Keratinocyte (primary cell): ENCODE measurements at regions not wholly inside any gene's neighbourhood (a gene's known extent, or its start where the extent isn't known, plus 50 kb on each side); places are given as distances from the start of the nearest gene placed in this dataset.

ENCODE experiments used
- DNase-seq: peaks from one replicate; pipeline ENCODE4 v3.0.0-alpha.2; 2011; ENCODE audit warnings: low read depth, missing footprints, low spot score
- FAIRE-seq: peaks from 2 replicates; lab custom pipeline; 2011; peaks lifted over from hg19 to GRCh38; lab: Jason Lieb, UNC
- H2AFZ ChIP-seq: 2 replicates; pipeline ENCODE4 v1.6.0; 2012; ENCODE audit warnings: low read length, control low read depth, inconsistent platforms; ENCODE audit not compliant: control insufficient read depth
- H3K27ac ChIP-seq: 2 replicates; pipeline ENCODE4 v1.5.1; 2011; ENCODE audit warnings: low read length; ENCODE audit not compliant: control insufficient read depth, insufficient read depth
- H3K27me3 ChIP-seq: 3 replicates; pipeline ENCODE4 v1.6.0; 2011; ENCODE audit warnings: low read length; ENCODE audit not compliant: control insufficient read depth, insufficient read depth; ENCODE audit errors: extremely low read depth
- H3K36me3 ChIP-seq, 2 experiments: 2 replicates in 1 of 2; 3 replicates in 1 of 2; pipeline ENCODE4 v1.5.1; 2011; ENCODE audit warnings: low read length in 2 of 2, mild to moderate bottlenecking in 1 of 2; ENCODE audit not compliant: control insufficient read depth in 2 of 2, insufficient read depth in 2 of 2; ENCODE audit errors: extremely low read depth in 1 of 2
- H3K4me1 ChIP-seq: 3 replicates; pipeline ENCODE4 v1.5.1; 2011; ENCODE audit warnings: low read length; ENCODE audit not compliant: control insufficient read depth, insufficient read depth; ENCODE audit errors: extremely low read depth
- H3K4me2 ChIP-seq: 3 replicates; pipeline ENCODE4 v1.6.0; 2011; ENCODE audit warnings: low read depth, low read length; ENCODE audit not compliant: control insufficient read depth, insufficient read depth; ENCODE audit errors: extremely low read depth
- H3K4me3 ChIP-seq, 3 experiments: fragments of 200-600 bp in 1 of 3; sonication (generic) in 1 of 3; 2 replicates in 2 of 3; 3 replicates in 1 of 3; pipeline ENCODE4 v1.5.1; 2011 to 2016; ENCODE audit warnings: low read length in 3 of 3, mild to moderate bottlenecking in 3 of 3, control low read depth in 2 of 3, inconsistent platforms in 1 of 3, low read depth in 1 of 3, mixed read lengths in 1 of 3, mixed run types in 1 of 3, moderate library complexity in 1 of 3; ENCODE audit not compliant: control insufficient read depth in 2 of 3, insufficient read depth in 2 of 3; ENCODE audit errors: extremely low read depth in 1 of 3
- H3K79me2 ChIP-seq: 2 replicates; pipeline ENCODE4 v1.6.0; 2012; ENCODE audit warnings: low read length; ENCODE audit not compliant: control insufficient read depth, insufficient read depth
- H3K9ac ChIP-seq: 3 replicates; pipeline ENCODE4 v1.6.0; 2011; ENCODE audit warnings: low read length; ENCODE audit not compliant: control insufficient read depth, insufficient read depth; ENCODE audit errors: extremely low read depth
- H3K9me1 ChIP-seq: 3 replicates; pipeline ENCODE4 v1.6.0; 2011; ENCODE audit warnings: low read length; ENCODE audit not compliant: control insufficient read depth, insufficient read depth; ENCODE audit errors: extremely low read depth
- H3K9me3 ChIP-seq: 2 replicates; pipeline ENCODE4 v1.5.1; 2012; ENCODE audit warnings: low read depth, low read length; ENCODE audit not compliant: control insufficient read depth
- H4K20me1 ChIP-seq: 3 replicates; pipeline ENCODE4 v1.6.0; 2011; ENCODE audit warnings: low read length; ENCODE audit not compliant: control insufficient read depth, insufficient read depth; ENCODE audit errors: extremely low read depth
- CTCF ChIP-seq, 3 experiments: IDR thresholded peaks in 1 of 3; conservative IDR thresholded peaks in 1 of 3; optimal IDR thresholded peaks in 1 of 3; 2 replicates in 2 of 3; 3 replicates in 1 of 3; pipeline versions ENCODE3 to v1.5.1; 2011; ENCODE audit warnings: low read length in 3 of 3, mild to moderate bottlenecking in 3 of 3, moderate library complexity in 2 of 3, control low read depth in 1 of 3, inconsistent platforms in 1 of 3; ENCODE audit not compliant: insufficient read depth in 2 of 3; ENCODE audit errors: extremely low read depth in 1 of 3
- EZH2 ChIP-seq: IDR thresholded peaks from one replicate; pipeline ENCODE4 v1.6.1; 2012; ENCODE audit warnings: inconsistent platforms, mild to moderate bottlenecking, low read length, moderate library complexity
- dilution Hi-C: fragments of 300-500 bp; cut with MboI; formaldehyde crosslinking; loops from one replicate; pipeline ENCODE4 v1.7.0; 2020; ENCODE audit warnings: low sequenced_read_pairs; ENCODE audit not compliant: extremely low pct_ligation_motif_present

- no peaks in the 10 kb centered on the region for H3K9me1 ChIP-seq
- no peaks in the 10 kb centered on the region for H3K79me2 ChIP-seq
- no peak overlapping the region for H3K9ac ChIP-seq
- H3K36me3 ChIP-seq: no peaks in the 10 kb centered on the region
- no peaks in the 10 kb centered on the region for H3K4me1 ChIP-seq
- H3K4me2 ChIP-seq: no peak overlapping the region
- H3K27ac ChIP-seq: no peak overlapping the region
- H3K27me3 ChIP-seq: peaks cover 1% of the 10 kb centered on the region
- TF ChIP-seq CTCF (optimal IDR thresholded peaks at IDR 0.05 in 1 of 3, IDR thresholded peaks at IDR 0.05 in 1 of 3, conservative IDR thresholded peaks at IDR 0.05 in 1 of 3; ENCODE audit: extremely low read depth in 1 of 3, insufficient read depth in 2 of 3, low read length in 3 of 3) (no peak), EZH2 (no peak)
- DNase-seq (no peak), FAIRE-seq (no peak)
- H3K9me3 ChIP-seq: no peaks in the 10 kb centered on the region
- H4K20me1 ChIP-seq: no peaks in the 10 kb centered on the region
- dilution Hi-C loops: no loop called here
- no peak overlapping the region for H2AFZ ChIP-seq
- no peak overlapping the region for H3K4me3 ChIP-seq
Observed at GRCh38 chr3:124620600-124621063, 109.6 kb upstream of the UMPS start.

- no peaks in the 10 kb centered on the region for H3K79me2 ChIP-seq
- H3K36me3 ChIP-seq: no peaks in the 10 kb centered on the region
- H3K4me3 ChIP-seq: no peak overlapping the region
- no peaks in the 10 kb centered on the region for H3K4me1 ChIP-seq
- no peak overlapping the region for H3K4me2 ChIP-seq
- no peaks in the 10 kb centered on the region for H3K9me3 ChIP-seq
- no peak overlapping the region for H2AFZ ChIP-seq
- dilution Hi-C loops: no loop called here
- H3K9me1 ChIP-seq: no peaks in the 10 kb centered on the region
- H3K27ac ChIP-seq: no peak overlapping the region
- no peaks in the 10 kb centered on the region for H3K27me3 ChIP-seq
- TF ChIP-seq EZH2: no peak
- TF ChIP-seq CTCF (optimal IDR thresholded peaks at IDR 0.05 in 1 of 3, IDR thresholded peaks at IDR 0.05 in 1 of 3, conservative IDR thresholded peaks at IDR 0.05 in 1 of 3; ENCODE audit: extremely low read depth in 1 of 3, insufficient read depth in 2 of 3, low read length in 3 of 3): no peak
- FAIRE-seq (no peak), DNase-seq (no peak)
- no peak overlapping the region for H3K9ac ChIP-seq
- no peaks in the 10 kb centered on the region for H4K20me1 ChIP-seq
Observed at GRCh38 chr3:124621498-124621897, 108.8 kb upstream of the UMPS start.
